ENCODE measurements at regions not wholly inside any gene's neighbourhood (a gene's known extent, or its start where the extent isn't known, plus 50 kb on each side); places are given as distances from the start of the nearest gene placed in this dataset.

GRCh38 chr20:40977218-40977617 is 51.4 kb upstream of the TOP1 start:
- no peak overlapping the region for H3K27ac ChIP-seq
- DNase-seq, result no peak
- H3K27me3 ChIP-seq, result peaks cover 0 to 7% (median 0%) of the 10 kb centered on the region in 9 donors
- no peak for ATAC-seq
- intact Hi-C loops (cut with DNase I), result loop anchor here in 1 of 10 donors (10.0 kb wide), 1 partner anchor 358 kb away; no protein-coding TSS in a partner anchor
- TF ChIP-seq POLR2A (IDR thresholded peaks at IDR 0.05) (no peak), CTCF (IDR thresholded peaks at IDR 0.05) (no peak)
- no peaks in the 10 kb centered on the region for H3K36me3 ChIP-seq
- no peaks in the 10 kb centered on the region for H3K4me1 ChIP-seq
- H3K4me3 ChIP-seq, result no peak overlapping the region
- peaks cover 0 to 24% (median 11%) of the 10 kb centered on the region in 12 donors for H3K9me3 ChIP-seq

GRCh38 chr20:40978761-40979160 is 49.9 kb upstream of the TOP1 start:
- Histone ChIP-seq H3K36me3 (no peaks in the 10 kb centered on the region), H3K27me3 (peaks cover 0 to 7% (median 0%) of the 10 kb centered on the region in 9 donors), H3K4me1 (no peaks in the 10 kb centered on the region), H3K27ac (no peak overlapping the region), H3K4me3 (no peak overlapping the region), H3K9me3 (peaks cover 0 to 24% (median 11%) of the 10 kb centered on the region in 12 donors)
- intact Hi-C loops (cut with DNase I), result loop anchor here in 1 of 10 donors (10.0 kb wide), 1 partner anchor 356 kb away; no protein-coding TSS in a partner anchor
- TF ChIP-seq CTCF (IDR thresholded peaks at IDR 0.05), result no peak
- no peak for TF ChIP-seq POLR2A (IDR thresholded peaks at IDR 0.05)
- WGBS, 4 donors, result 87 to 95% (median 89%) methylated on average over 3 of the region's 3 CpGs
- DNase-seq (no peak), ATAC-seq (no peak)
